ENCODE measurements at regions not wholly inside any gene's neighbourhood (a gene's known extent, or its start where the extent isn't known, plus 50 kb on each side); places are given as distances from the start of the nearest gene placed in this dataset.
"Not testable (repeated sequence)": the region's sequence is repeated elsewhere in the genome, so short reads cannot be mapped to it uniquely, and the experiment has no call there.

DNA sequence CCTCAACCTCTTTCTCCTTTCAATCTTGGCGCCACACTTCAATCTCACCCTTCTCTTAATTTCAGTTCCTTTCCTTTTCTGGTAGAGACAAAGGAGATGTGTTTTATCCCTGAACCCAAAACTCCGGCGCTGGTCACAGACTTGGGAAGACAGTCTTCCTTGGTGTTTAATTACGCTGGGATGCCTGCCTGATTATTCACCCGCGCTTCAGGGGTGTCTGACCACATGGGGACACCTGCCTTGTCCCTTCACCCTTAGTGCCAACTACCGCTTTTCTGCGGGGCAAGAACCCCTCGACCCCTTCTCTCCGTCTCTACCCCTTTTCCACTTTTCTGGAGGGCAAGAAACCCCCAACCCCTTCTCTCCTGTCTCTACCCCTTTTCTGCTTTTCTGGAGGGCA, 261.1 kb downstream of the SMARCA2 start:
- DNase-seq = no peak
- in situ Hi-C loops (cut with MboI; ENCODE audit: low pct_unique_long_range_greater_than_20kb, low sequenced_read_pairs) = no loop called here

DNA sequence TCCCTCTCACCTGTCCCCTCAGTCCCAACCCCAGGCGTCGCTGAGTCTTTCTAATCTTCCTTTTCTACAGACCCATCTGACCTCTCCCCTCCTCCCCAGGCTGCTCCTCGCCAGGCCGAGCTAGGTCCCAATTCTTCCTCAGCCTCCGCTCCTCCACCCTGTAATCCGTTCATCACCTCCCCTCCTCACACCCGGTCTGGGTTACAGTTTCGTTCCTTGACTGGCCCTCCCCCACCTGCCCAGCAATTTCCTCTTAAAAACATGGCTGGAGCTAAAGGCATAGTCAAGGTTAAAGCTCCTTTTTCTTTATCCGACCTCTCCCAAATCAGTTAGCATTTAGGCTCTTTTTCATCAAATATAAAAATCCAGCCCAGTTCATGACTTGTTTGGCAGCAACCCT, 262.0 kb downstream of the SMARCA2 start:
- DNase-seq; in situ Hi-C loops (cut with MboI; ENCODE audit: low pct_unique_long_range_greater_than_20kb, low sequenced_read_pairs): not testable (repeated sequence)

GRCh38 chr9:2277644-2278043, 262.5 kb downstream of the SMARCA2 start:
- in situ Hi-C loops (cut with MboI; ENCODE audit: low pct_unique_long_range_greater_than_20kb, low sequenced_read_pairs); DNase-seq: not testable (repeated sequence)

DNA sequence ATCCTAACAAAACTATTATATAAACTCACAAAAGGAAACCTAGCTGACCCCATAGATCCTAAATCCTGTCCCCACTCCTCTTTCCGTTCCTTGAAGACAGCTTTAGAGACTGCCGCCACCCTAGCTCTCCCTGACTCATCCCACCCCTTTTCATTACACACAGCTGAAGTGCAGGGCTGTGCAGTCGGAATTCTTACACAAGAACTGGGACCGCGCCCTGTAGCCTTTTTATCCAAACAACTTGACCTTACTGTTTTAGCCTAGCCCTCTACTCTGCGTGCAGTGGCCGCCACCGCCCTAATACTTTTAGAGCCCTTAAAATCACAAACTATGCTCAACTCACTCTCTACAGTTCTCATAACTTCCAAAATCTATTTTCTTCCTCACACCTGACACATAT, 264.0 kb downstream of the SMARCA2 start:
- DNase-seq; in situ Hi-C loops (cut with MboI; ENCODE audit: low pct_unique_long_range_greater_than_20kb, low sequenced_read_pairs): not testable (repeated sequence)

DNA sequence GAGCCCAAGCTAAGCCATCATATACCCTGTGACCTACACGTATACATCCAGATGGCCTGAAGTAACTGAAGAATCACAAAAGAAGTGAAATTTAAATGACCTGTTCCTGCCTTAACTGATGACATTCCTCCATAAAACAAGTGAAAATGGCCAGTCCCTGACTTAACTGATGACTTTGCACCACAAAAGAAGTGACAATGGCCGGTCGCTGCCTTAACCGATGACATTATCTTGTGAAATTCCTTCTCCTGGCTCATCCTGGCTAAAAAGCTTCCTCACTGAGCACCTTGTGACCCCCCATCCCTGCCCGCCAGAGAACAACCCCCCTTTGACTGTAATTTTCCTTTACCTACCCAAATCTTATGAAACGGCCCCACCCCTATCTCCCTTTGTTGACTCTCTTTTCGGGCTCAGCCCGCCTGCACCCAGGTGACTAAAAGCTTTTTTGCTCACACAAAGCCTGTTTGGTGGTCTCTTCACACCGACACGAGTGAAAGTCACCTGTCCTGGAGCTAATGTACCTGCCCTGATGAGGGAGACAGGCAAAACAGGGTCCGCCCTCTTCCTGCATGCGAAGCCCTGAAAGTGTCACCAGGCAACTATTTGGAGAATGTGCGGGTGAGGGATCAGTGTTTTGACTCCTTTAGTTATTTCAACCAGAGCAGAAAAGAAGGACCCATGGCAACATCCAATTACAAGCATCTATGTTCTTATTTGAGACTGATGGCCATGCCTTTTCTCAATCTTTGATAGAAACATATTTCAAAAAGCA, 266.1 kb downstream of the SMARCA2 start:
- no peak for DNase-seq
- in situ Hi-C loops (cut with MboI; ENCODE audit: low pct_unique_long_range_greater_than_20kb, low sequenced_read_pairs) = no loop called here

- in situ Hi-C loops (cut with MboI; ENCODE audit: low pct_unique_long_range_greater_than_20kb, low sequenced_read_pairs) = no loop called here
- no peak for DNase-seq
Observed at GRCh38 chr9:2281803-2282185, 266.6 kb downstream of the SMARCA2 start.

DNA sequence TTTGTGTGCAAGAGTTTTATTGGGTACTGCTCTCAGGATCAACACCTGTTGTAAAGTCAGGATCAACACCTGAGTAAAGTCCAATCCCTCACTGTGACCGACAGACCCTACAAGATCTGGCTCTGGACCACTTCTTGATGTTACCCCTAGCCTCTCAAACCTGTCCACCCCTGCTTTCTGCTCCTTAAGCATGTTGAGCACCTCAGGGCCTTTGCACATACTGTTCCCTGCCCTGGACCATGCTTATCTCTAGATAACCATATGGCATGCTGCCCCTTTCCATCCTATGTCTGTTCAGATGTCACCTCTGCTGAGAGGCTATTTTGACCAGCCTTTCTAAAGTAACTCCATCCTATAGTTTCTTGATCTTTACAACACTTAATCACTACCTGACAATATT, 269.6 kb downstream of the SMARCA2 start:
- in situ Hi-C loops (cut with MboI; ENCODE audit: low pct_unique_long_range_greater_than_20kb, low sequenced_read_pairs) = no loop called here
- no peak for DNase-seq

DNA sequence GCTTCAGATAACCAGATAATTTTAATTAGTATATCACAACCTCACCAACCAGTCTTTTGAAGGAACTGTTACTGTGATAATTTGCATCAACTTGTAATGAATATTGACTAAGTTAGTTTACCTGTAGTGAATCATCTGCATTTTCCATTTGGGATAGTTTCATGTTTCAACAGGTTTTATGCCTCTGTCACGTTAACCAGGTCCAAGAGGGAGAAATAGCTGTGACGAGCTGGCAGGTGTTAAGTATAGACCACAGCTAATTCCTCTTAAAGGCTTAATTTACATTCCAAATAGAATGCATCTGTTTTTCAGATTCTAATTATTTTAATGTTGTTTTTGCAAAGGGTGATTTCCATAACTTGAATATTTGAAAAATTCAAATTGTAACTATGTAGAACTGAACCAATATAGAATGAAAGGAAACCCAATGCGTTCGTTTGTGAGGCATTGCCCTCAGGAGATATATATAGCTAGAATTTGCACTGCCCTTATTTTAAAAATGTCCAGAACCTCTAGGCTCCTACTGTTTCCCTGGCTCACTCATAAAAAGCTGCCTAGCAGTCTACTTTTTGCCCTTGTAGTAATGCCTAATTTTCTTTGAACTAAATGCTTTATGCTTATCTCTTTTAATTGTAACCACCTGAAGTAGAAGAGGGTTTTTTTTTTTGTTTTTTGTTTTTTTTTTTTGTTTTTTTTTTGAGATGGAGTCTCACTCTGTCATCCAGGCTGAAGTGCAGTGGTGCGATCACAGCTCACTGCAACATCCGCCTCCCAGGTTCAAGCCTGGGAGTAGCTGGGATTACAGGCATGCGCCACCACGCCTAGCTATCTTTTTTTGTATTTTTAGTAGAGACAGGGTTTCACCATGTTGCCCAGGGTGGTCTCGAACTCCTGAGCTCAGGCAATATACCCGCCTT, 270.5 kb downstream of the SMARCA2 start:
- in situ Hi-C loops (cut with MboI; ENCODE audit: low pct_unique_long_range_greater_than_20kb, low sequenced_read_pairs) = no loop called here
- no peak for DNase-seq

DNA sequence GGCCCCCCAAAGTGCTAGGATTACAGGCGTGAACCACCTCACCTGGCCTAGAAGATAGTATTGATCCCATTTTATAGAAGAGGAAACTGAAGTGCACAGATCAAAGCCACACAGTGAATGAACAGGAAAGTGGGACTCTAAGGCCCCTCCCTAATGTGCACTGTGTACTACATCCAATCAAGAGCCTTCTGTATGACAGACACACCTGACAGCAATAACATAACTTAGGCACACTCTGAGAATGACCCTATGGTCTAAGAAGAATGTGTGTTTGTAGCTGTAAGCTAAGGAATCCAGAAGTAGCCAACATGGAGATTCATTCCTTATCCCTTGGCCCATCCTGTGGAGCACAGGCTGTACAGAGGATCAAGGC, 271.2 kb downstream of the SMARCA2 start:
- in situ Hi-C loops (cut with MboI; ENCODE audit: low pct_unique_long_range_greater_than_20kb, low sequenced_read_pairs) = no loop called here
- no peak for DNase-seq

DNA sequence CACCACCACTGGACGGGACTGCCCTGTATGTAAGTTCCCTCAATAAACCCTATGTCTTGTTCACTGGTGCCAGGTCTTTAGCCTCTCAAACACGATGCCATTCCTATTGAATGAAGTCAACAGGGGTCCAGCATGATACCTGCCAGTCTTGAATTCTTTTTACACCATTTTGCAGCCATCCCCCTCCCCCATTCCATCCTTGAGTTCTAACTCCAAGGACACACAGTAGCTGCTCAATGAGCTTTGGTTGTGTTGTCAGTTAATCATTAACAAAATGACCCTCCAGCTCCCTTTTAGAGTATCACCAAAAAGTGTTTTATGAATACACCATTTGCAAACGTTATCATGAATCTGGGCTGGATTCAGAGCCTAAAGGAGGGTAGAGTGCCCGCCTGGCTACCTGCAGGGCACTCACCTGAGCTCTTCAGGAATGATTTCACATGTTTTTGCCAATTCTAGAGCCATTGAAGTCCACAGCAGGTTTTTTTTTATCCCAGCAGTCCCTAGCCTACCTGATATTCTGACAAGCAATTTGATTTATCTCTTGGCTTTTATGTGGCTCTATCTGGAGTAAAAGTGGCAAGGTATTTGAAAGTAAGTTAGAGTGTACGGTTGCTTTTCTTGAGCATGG, 271.8 kb downstream of the SMARCA2 start:
- in situ Hi-C loops (cut with MboI; ENCODE audit: low pct_unique_long_range_greater_than_20kb, low sequenced_read_pairs) = no loop called here
- DNase-seq = no peak

- no peak for DNase-seq
- in situ Hi-C loops (cut with MboI; ENCODE audit: low pct_unique_long_range_greater_than_20kb, low sequenced_read_pairs) = no loop called here
Observed at GRCh38 chr9:2288309-2288708, 273.2 kb downstream of the SMARCA2 start.

GRCh38 chr9:2289263-2289662, 274.1 kb downstream of the SMARCA2 start:
- in situ Hi-C loops (cut with MboI; ENCODE audit: low pct_unique_long_range_greater_than_20kb, low sequenced_read_pairs) = no loop called here
- DNase-seq = no peak

- in situ Hi-C loops (cut with MboI; ENCODE audit: low pct_unique_long_range_greater_than_20kb, low sequenced_read_pairs) = no loop called here
- no peak for DNase-seq
Observed at GRCh38 chr9:2290382-2290781, 275.2 kb downstream of the SMARCA2 start.

GRCh38 chr9:2291980-2292704, 277.0 kb downstream of the SMARCA2 start:
- in situ Hi-C loops (cut with MboI; ENCODE audit: low pct_unique_long_range_greater_than_20kb, low sequenced_read_pairs) = no loop called here
- DNase-seq = no peak

GRCh38 chr9:2292733-2293132, 277.6 kb downstream of the SMARCA2 start:
- in situ Hi-C loops (cut with MboI; ENCODE audit: low pct_unique_long_range_greater_than_20kb, low sequenced_read_pairs) = no loop called here
- DNase-seq = no peak

DNA sequence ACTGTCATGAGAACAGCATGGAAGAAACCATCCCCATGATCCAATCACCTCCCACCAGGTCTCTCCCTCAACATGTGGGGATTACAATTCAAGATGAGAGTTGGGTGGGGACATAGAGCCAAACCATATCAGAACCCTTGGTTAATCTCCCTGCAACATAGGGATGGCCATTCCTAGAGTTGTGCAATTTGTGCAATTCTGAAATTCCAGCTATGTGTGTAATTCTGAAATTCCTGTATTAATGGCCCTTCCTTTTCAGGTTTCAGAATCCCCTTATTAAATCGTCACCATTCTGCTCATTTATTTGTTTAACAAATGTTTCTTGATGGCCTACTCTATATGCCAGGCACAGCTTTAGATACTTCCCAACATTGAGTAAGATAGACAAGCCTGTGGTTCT, 282.6 kb downstream of the SMARCA2 start:
- in situ Hi-C loops (cut with MboI; ENCODE audit: low pct_unique_long_range_greater_than_20kb, low sequenced_read_pairs) = no loop called here
- DNase-seq = no peak

GRCh38 chr9:2298217-2298616, 283.1 kb downstream of the SMARCA2 start:
- in situ Hi-C loops (cut with MboI; ENCODE audit: low pct_unique_long_range_greater_than_20kb, low sequenced_read_pairs) = no loop called here
- DNase-seq = no peak

DNA sequence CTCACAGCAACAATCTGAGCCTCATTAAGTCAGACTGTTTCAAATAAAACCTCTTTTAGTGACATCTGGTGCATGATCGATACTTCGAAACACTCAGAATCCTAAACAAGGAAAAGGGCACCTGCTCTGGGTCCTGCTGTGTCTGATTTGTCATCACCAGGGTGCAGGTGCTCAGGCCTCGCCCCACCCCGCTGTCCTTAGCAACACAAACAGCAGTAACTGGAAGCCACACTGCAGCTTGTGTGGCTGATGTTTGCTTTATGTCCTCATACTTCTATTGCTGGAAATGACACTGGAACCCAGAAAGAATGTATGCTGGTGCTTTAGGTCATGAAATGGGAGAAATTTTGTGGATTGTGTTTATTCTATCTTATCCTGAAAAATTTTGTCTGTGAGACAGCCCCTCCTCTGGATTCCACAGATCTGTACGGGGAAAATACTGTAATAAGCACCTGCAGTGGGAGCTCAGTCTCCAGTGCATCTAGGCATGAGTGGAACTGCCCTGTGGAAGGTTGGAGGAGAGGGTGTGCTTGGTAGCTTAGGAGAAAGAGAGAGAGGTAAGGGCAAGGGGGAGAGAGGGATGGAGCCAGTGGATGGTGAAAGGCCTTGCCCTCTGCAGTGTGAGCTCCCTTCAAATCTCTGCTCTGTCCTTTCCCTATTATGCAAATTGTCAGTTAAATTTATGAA, 284.2 kb downstream of the SMARCA2 start:
- in situ Hi-C loops (cut with MboI; ENCODE audit: low pct_unique_long_range_greater_than_20kb, low sequenced_read_pairs) = no loop called here
- DNase-seq = no peak

DNA sequence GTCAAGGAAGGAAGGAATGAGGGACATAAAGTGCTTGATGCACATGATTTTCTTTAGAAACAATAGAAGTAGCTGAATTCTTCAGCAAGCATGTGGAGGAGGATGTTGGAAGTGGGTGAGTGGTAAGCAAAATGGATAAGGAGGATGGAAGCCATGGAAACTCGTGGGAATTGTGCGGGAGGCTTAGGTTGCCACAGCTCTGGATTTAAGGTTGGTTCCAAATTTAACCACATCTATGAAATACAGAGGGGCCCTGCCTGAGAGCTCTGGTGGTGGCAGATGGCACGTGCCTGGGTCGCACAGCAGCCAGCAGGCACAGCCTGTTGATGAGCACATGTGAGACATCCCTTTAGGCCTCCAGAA, 284.7 kb downstream of the SMARCA2 start:
- in situ Hi-C loops (cut with MboI; ENCODE audit: low pct_unique_long_range_greater_than_20kb, low sequenced_read_pairs) = no loop called here
- no peak for DNase-seq
